A549 (cell line): ENCODE measurements at regions not wholly inside any gene's neighbourhood (a gene's known extent, or its start where the extent isn't known, plus 50 kb on each side); places are given as distances from the start of the nearest gene placed in this dataset.
"Not testable (repeated sequence)": the region's sequence is repeated elsewhere in the genome, so short reads cannot be mapped to it uniquely, and the experiment has no call there.

ENCODE experiments used
- BHLHE40 ChIP-seq: IDR thresholded peaks from 2 replicates; pipeline ENCODE4 v1.6.1; 2012; ENCODE audit warnings: low read depth, low read length, inconsistent platforms
- CBX2 ChIP-seq: fragments of 200-600 bp; sonication (generic); IDR thresholded peaks from 2 replicates; pipeline ENCODE4 v1.6.1; 2016; ENCODE audit warnings: low read depth, mild to moderate bottlenecking, borderline replicate concordance
- CTCF ChIP-seq: fragments of >200 bp; sonication (Bioruptor Twin); formaldehyde crosslinking; IDR thresholded peaks from 3 replicates; pipeline ENCODE4 v1.5.1; 2016
- EP300 ChIP-seq, 2 experiments: fragments of >200 bp; sonication (Bioruptor Twin); formaldehyde crosslinking; IDR thresholded peaks; 2 replicates in 1 of 2; 3 replicates in 1 of 2; pipeline ENCODE4 v1.6.1; 2016 to 2017
- HDAC2 ChIP-seq: fragments of 200-600 bp; sonication (generic); IDR thresholded peaks from 2 replicates; pipeline ENCODE4 v1.6.1; 2016
- HMGXB4 ChIP-seq: fragments of 250-450 bp; sonication (Bioruptor Pico); IDR thresholded peaks from 2 replicates; pipeline ENCODE4 v1.5.0; 2021; ENCODE audit warnings: mild to moderate bottlenecking, moderate library complexity, borderline replicate concordance
- JUNB ChIP-seq: fragments of >200 bp; sonication (Bioruptor Twin); formaldehyde crosslinking; IDR thresholded peaks from 2 replicates; pipeline ENCODE4 v1.6.1; 2016
- MAFK ChIP-seq: fragments of 450-650 bp; IDR thresholded peaks from 2 replicates; pipeline ENCODE4 v1.6.1; 2014; ENCODE audit not compliant: partially characterized antibody
- POLR2A ChIP-seq: IDR thresholded peaks from 2 replicates; pipeline ENCODE4 v1.6.1; 2012; ENCODE audit warnings: mild to moderate bottlenecking, low read length
- REST ChIP-seq: fragments of 200-600 bp; sonication (generic); IDR thresholded peaks from 2 replicates; pipeline ENCODE4 v1.6.1; 2016; ENCODE audit warnings: antibody characterized with exemption, mild to moderate bottlenecking, moderate library complexity
- RNF2 ChIP-seq: fragments of 200-600 bp; sonication (generic); IDR thresholded peaks from 2 replicates; pipeline ENCODE4 v1.6.1; 2016; ENCODE audit warnings: low read depth, mild to moderate bottlenecking, antibody characterized with exemption, moderate library complexity, borderline replicate concordance
- ZFP36 ChIP-seq: fragments of 450-650 bp; IDR thresholded peaks from 2 replicates; pipeline ENCODE4 v1.6.1; 2014; ENCODE audit warnings: borderline replicate concordance; ENCODE audit not compliant: partially characterized antibody
- TF ChIP-seq, protein P1 (sequence below): IDR thresholded peaks from 2 replicates; pipeline ENCODE4 v1.6.1; 2012
- TF ChIP-seq, protein P2 (sequence below): fragments of 450-650 bp; IDR thresholded peaks from 2 replicates; pipeline ENCODE4 v1.6.1; 2014; ENCODE audit warnings: antibody characterized with exemption

DNA sequence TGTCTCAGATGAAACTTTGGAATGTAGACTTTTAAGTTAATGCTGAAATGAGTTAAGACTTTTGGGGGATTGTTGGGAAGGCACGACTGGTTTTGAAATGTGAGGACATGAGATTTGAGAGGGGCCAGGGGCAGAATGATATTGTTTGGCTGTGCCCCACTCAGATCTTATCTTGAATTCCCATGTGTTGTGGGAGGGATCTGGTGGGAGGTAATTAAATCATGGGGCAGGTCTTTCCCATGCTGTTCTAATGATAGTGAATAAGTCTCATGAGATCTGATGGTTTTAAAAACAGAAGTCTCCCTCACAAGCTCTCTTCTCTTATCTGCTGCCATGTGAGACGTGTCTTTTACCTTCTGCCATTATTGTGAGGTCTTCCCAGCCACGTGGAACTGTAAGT is 127.6 kb upstream of the MGAT4C start:
- TF ChIP-seq, protein P1, sequence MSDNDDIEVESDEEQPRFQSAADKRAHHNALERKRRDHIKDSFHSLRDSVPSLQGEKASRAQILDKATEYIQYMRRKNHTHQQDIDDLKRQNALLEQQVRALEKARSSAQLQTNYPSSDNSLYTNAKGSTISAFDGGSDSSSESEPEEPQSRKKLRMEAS, result not testable (repeated sequence)
- TF ChIP-seq EP300 (IDR thresholded peaks at IDR 0.05); CTCF; RNF2; CBX2; POLR2A; HDAC2; MAFK; JUNB; BHLHE40; ZFP36; HMGXB4 (CRISPR knock-in tag); REST: not testable (repeated sequence)
- TF ChIP-seq, protein P2, sequence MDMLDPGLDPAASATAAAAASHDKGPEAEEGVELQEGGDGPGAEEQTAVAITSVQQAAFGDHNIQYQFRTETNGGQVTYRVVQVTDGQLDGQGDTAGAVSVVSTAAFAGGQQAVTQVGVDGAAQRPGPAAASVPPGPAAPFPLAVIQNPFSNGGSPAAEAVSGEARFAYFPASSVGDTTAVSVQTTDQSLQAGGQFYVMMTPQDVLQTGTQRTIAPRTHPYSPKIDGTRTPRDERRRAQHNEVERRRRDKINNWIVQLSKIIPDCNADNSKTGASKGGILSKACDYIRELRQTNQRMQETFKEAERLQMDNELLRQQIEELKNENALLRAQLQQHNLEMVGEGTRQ, result not testable (repeated sequence)
